Fibroblast of skin of left quadriceps (primary cell): ENCODE measurements at regions not wholly inside any gene's neighbourhood (a gene's known extent, or its start where the extent isn't known, plus 50 kb on each side); places are given as distances from the start of the nearest gene placed in this dataset.

Source experiments
- DNase-seq, 2 experiments: peaks; one replicate each; pipeline ENCODE4 v3.0.0-alpha.2; 2013; ENCODE audit warnings: low read depth in 2 of 2

GRCh38 chr4:110675426-110675825, 52.5 kb upstream of the PITX2 start:
- no peak for DNase-seq

- DNase-seq = no peak
These were observed 53.4 kb upstream of the PITX2 start for GRCh38 chr4:110676241-110676640.

GRCh38 chr4:110678517-110679227, 55.8 kb upstream of the PITX2 start:
- DNase-seq = no peak

- DNase-seq = no peak
These were observed 57.4 kb upstream of the PITX2 start for GRCh38 chr4:110680265-110680664.

GRCh38 chr4:110681381-110681780, 58.5 kb upstream of the PITX2 start:
- peak; percentile 36 to 46 for DNase-seq

GRCh38 chr4:110682311-110682710, 59.4 kb upstream of the PITX2 start:
- DNase-seq = peak; percentile 90

- DNase-seq = no peak
These were observed 60.7 kb upstream of the PITX2 start for GRCh38 chr4:110683601-110684000.

- no peak for DNase-seq
These were observed 79.4 kb upstream of the PITX2 start for GRCh38 chr4:110702326-110702725.

GRCh38 chr4:110704748-110705439, 82.0 kb upstream of the PITX2 start:
- DNase-seq = no peak

- DNase-seq = no peak
These were observed 82.5 kb upstream of the PITX2 start for GRCh38 chr4:110705440-110705782.

- DNase-seq = no peak
These were observed 87.2 kb upstream of the PITX2 start for GRCh38 chr4:110710070-110710469.

- DNase-seq = no peak
These were observed 89.6 kb upstream of the PITX2 start for GRCh38 chr4:110712486-110712885.

GRCh38 chr4:110730318-110730717, 107.4 kb upstream of the PITX2 start:
- DNase-seq = no peak

GRCh38 chr4:110733901-110734300, 111.0 kb upstream of the PITX2 start:
- DNase-seq = no peak

GRCh38 chr4:110735686-110736085, 112.8 kb upstream of the PITX2 start:
- no peak for DNase-seq

- DNase-seq = no peak
These were observed 115.1 kb upstream of the PITX2 start for GRCh38 chr4:110737931-110738330.

GRCh38 chr4:110742143-110742542, 119.3 kb upstream of the PITX2 start:
- DNase-seq = peak; percentile 36 to 41

GRCh38 chr4:110748071-110748470, 125.2 kb upstream of the PITX2 start:
- DNase-seq = no peak

GRCh38 chr4:110751183-110751582, 128.3 kb upstream of the PITX2 start:
- DNase-seq = no peak

GRCh38 chr4:110751986-110752385, 129.1 kb upstream of the PITX2 start:
- DNase-seq = peak in 1 of 2 experiments; percentile 28

GRCh38 chr4:110753466-110753865, 130.6 kb upstream of the PITX2 start:
- DNase-seq = peak in 1 of 2 experiments; percentile 32

- DNase-seq = peak; percentile 63 to 72
These were observed 131.8 kb upstream of the PITX2 start for GRCh38 chr4:110754716-110755115.

- peak; percentile 52 to 61 for DNase-seq
These were observed 146.7 kb upstream of the PITX2 start for GRCh38 chr4:110769578-110769977.

GRCh38 chr4:110770353-110770752, 147.5 kb upstream of the PITX2 start:
- no peak for DNase-seq
